CD14-positive monocyte (primary cell): ENCODE measurements at regions not wholly inside any gene's neighbourhood (a gene's known extent, or its start where the extent isn't known, plus 50 kb on each side); places are given as distances from the start of the nearest gene placed in this dataset.

Experiments
- DNase-seq, 3 donors: peaks; one replicate each; pipeline ENCODE4 v3.0.0-alpha.2; 2011 to 2022
- H2AFZ ChIP-seq: 2 replicates; pipeline ENCODE4 v1.6.0; 2012; ENCODE audit warnings: mild to moderate bottlenecking, low read depth, low read length, inconsistent platforms; ENCODE audit not compliant: insufficient read depth, poor library complexity, severe bottlenecking
- H3K27ac ChIP-seq, 2 donors: 1 replicate in 1 of 2; 2 replicates in 1 of 2; pipeline ENCODE4 v1.5.1; 2012 to 2013; ENCODE audit warnings: low read length in 2 of 2, control low read depth in 1 of 2, inconsistent platforms in 1 of 2, low read depth in 1 of 2, mild to moderate bottlenecking in 1 of 2
- H3K27me3 ChIP-seq, 2 donors: one replicate each; pipeline versions ENCODE4 v1.6.0 to v1.6.1; 2011 to 2013; ENCODE audit warnings: low read length in 2 of 2; ENCODE audit not compliant: control insufficient read depth in 2 of 2, insufficient read depth in 2 of 2
- H3K36me3 ChIP-seq, 2 donors: replicated peaks in 1 of 2; 1 replicate in 1 of 2; 2 replicates in 1 of 2; pipeline versions ENCODE4 v1.5.1 to v1.6.1; 2012 to 2013; ENCODE audit warnings: low read length in 2 of 2, control low read depth in 1 of 2, inconsistent platforms in 1 of 2, mild to moderate bottlenecking in 1 of 2; ENCODE audit not compliant: insufficient read depth in 2 of 2, control insufficient read depth in 1 of 2
- H3K4me1 ChIP-seq, 2 donors: 1 replicate in 1 of 2; 2 replicates in 1 of 2; pipeline versions ENCODE4 v1.5.1 to v1.6.1; 2012 to 2013; ENCODE audit warnings: low read length in 2 of 2, control low read depth in 1 of 2, inconsistent platforms in 1 of 2, mild to moderate bottlenecking in 1 of 2, moderate library complexity in 1 of 2; ENCODE audit not compliant: insufficient read depth in 2 of 2, control insufficient read depth in 1 of 2
- H3K4me2 ChIP-seq: replicated peaks from 2 replicates; pipeline ENCODE3; 2012; ENCODE audit warnings: low read length, moderate library complexity, mild to moderate bottlenecking; ENCODE audit not compliant: poor library complexity, severe bottlenecking; ENCODE audit errors: extremely low read depth
- H3K4me3 ChIP-seq, 3 experiments: fragments of 200-600 bp in 1 of 3; sonication (generic) in 1 of 3; replicated peaks in 1 of 3; 1 replicate in 2 of 3; 2 replicates in 1 of 3; pipeline ENCODE4 v1.5.1; 2011 to 2013; ENCODE audit warnings: low read length in 3 of 3, mild to moderate bottlenecking in 3 of 3, control low read depth in 2 of 3, low read depth in 2 of 3, inconsistent platforms in 1 of 3, moderate library complexity in 1 of 3
- H3K79me2 ChIP-seq: 2 replicates; pipeline ENCODE4 v1.6.0; 2012; ENCODE audit warnings: mild to moderate bottlenecking, control low read depth, inconsistent platforms, low read length, moderate library complexity; ENCODE audit not compliant: insufficient read depth
- H3K9ac ChIP-seq: 2 replicates; pipeline ENCODE4 v1.6.0; 2017; ENCODE audit warnings: low read length, mild to moderate bottlenecking; ENCODE audit not compliant: insufficient read depth, poor library complexity, severe bottlenecking
- H3K9me3 ChIP-seq, 2 donors: replicated peaks in 1 of 2; 1 replicate in 1 of 2; 2 replicates in 1 of 2; pipeline versions ENCODE4 v1.5.1 to v1.6.1; 2012 to 2013; ENCODE audit warnings: low read length in 2 of 2, control low read depth in 1 of 2; ENCODE audit not compliant: control insufficient read depth in 1 of 2, insufficient read depth in 1 of 2
- H4K20me1 ChIP-seq: 2 replicates; pipeline ENCODE4 v1.6.0; 2012; ENCODE audit warnings: mild to moderate bottlenecking, low read length, control low read depth, moderate library complexity; ENCODE audit not compliant: insufficient read depth
- H3K27ac Mint-ChIP-seq, 7 donors: one replicate each; pipeline ENCODE4 v1.8.0; 2020; ENCODE audit warnings: mild to moderate bottlenecking in 7 of 7, mixed read lengths in 7 of 7, moderate library complexity in 6 of 7, inconsistent platforms in 2 of 7
- H3K27me3 Mint-ChIP-seq, 3 donors: one replicate each; pipeline ENCODE4 v1.8.0; 2021 to 2022; ENCODE audit warnings: low read depth in 3 of 3, mild to moderate bottlenecking in 3 of 3, mixed read lengths in 3 of 3, moderate library complexity in 3 of 3, inconsistent platforms in 1 of 3
- H3K36me3 Mint-ChIP-seq, 2 donors: one replicate each; pipeline ENCODE4 v1.8.0; 2020; ENCODE audit warnings: mixed read lengths in 2 of 2, inconsistent platforms in 1 of 2, mild to moderate bottlenecking in 1 of 2
- H3K4me1 Mint-ChIP-seq: one replicate; pipeline ENCODE4 v1.8.0; 2020; ENCODE audit warnings: mild to moderate bottlenecking, mixed read lengths
- H3K4me3 Mint-ChIP-seq, 2 donors: one replicate each; pipeline ENCODE4 v1.8.0; 2020; ENCODE audit warnings: mild to moderate bottlenecking in 2 of 2, mixed read lengths in 2 of 2, moderate library complexity in 1 of 2
- H3K9me3 Mint-ChIP-seq, 7 donors: one replicate each; pipeline ENCODE4 v1.8.0; 2020 to 2022; ENCODE audit warnings: mixed read lengths in 7 of 7, mild to moderate bottlenecking in 6 of 7, moderate library complexity in 6 of 7, inconsistent platforms in 2 of 7
- CTCF ChIP-seq: fragments of 200-600 bp; IDR thresholded peaks from one replicate; pipeline ENCODE4 v1.8.0; 2022; ENCODE audit warnings: antibody characterized with exemption, mild to moderate bottlenecking
- WGBS: methylation state at CpG from one replicate; pipeline ENCODE4 v1.1.5; 2013; ENCODE audit warnings: missing lambda C conversion rate; ENCODE audit not compliant: insufficient coverage; 5-methylcytosine and 5-hydroxymethylcytosine counted together
- intact Hi-C, 2 donors: fragments of 100-400 bp; cut with micrococcal nuclease; formaldehyde crosslinking; loops; one replicate each; pipeline versions ENCODE4 v1.15.0 to v1.15.1; 2023

- Histone ChIP-seq H3K36me3 (no peaks in the 10 kb centered on the region), H3K27ac (no peak overlapping the region), H3K4me1 (no peaks in the 10 kb centered on the region), H2AFZ (no peak overlapping the region), H3K9ac (no peak overlapping the region), H3K79me2 (no peaks in the 10 kb centered on the region), H4K20me1 (no peaks in the 10 kb centered on the region), H3K4me3 (no peak overlapping the region), H3K9me3 (no peaks in the 10 kb centered on the region), H3K4me2 (no peak overlapping the region), H3K27me3 (no peaks in the 10 kb centered on the region)
- Mint-ChIP-seq H3K4me3 (no peak overlapping the region), H3K36me3 (no peaks in the 10 kb centered on the region), H3K4me1 (no peaks in the 10 kb centered on the region), H3K27ac (no peak overlapping the region), H3K9me3 (peaks cover 0 to 5% (median 1%) of the 10 kb centered on the region in 7 donors), H3K27me3 (peaks cover 0 to 4% (median 2%) of the 10 kb centered on the region in 3 donors)
- TF ChIP-seq CTCF: no peak
- no peak for DNase-seq
- intact Hi-C loops: no loop called here
- no CpG with 5 or more reads among the region's 2 CpGs for WGBS
These were observed 113.2 kb upstream of the SEM1 start for GRCh38 chr7:96822824-96823223.

GRCh38 chr7:96823274-96823673 is 113.6 kb upstream of the SEM1 start:
- H3K27me3 ChIP-seq: no peaks in the 10 kb centered on the region
- H3K9ac ChIP-seq: no peak overlapping the region
- H3K9me3 ChIP-seq: no peaks in the 10 kb centered on the region
- intact Hi-C loops: no loop called here
- Mint-ChIP-seq H3K27me3 (peaks cover 0 to 4% (median 2%) of the 10 kb centered on the region in 3 donors), H3K4me3 (no peak overlapping the region), H3K4me1 (no peaks in the 10 kb centered on the region), H3K36me3 (no peaks in the 10 kb centered on the region), H3K9me3 (peaks cover 0 to 5% (median 1%) of the 10 kb centered on the region in 7 donors), H3K27ac (no peak overlapping the region)
- H3K4me1 ChIP-seq: no peaks in the 10 kb centered on the region
- no peak for TF ChIP-seq CTCF
- H3K4me2 ChIP-seq: no peak overlapping the region
- H4K20me1 ChIP-seq: no peaks in the 10 kb centered on the region
- H2AFZ ChIP-seq: no peak overlapping the region
- no peaks in the 10 kb centered on the region for H3K79me2 ChIP-seq
- no peak overlapping the region for H3K27ac ChIP-seq
- H3K4me3 ChIP-seq: no peak overlapping the region
- H3K36me3 ChIP-seq: no peaks in the 10 kb centered on the region
- WGBS: no CpG with 5 or more reads among the region's 4 CpGs
- DNase-seq: peak in 1 of 3 donors; percentile 6
